Testis (tissue), 2 donors: ENCODE measurements at regions not wholly inside any gene's neighbourhood (a gene's known extent, or its start where the extent isn't known, plus 50 kb on each side); places are given as distances from the start of the nearest gene placed in this dataset.

ENCODE experiments used
- CTCF ChIP-seq, 3 experiments: fragments of 450-650 bp in 2 of 3; fragments of 200-600 bp in 1 of 3; sonication (generic) in 1 of 3; IDR thresholded peaks; one replicate each; pipeline ENCODE4 v1.5.1; 2016 to 2019; ENCODE audit warnings: antibody characterized with exemption in 3 of 3, mild to moderate bottlenecking in 2 of 3, moderate library complexity in 1 of 3
- POLR2A ChIP-seq: fragments of 450-650 bp; IDR thresholded peaks from one replicate; pipeline ENCODE4 v1.6.1; 2017; ENCODE audit warnings: antibody characterized with exemption, mild to moderate bottlenecking, moderate library complexity

- TF ChIP-seq POLR2A: no peak
- no peak for TF ChIP-seq CTCF (IDR thresholded peaks at IDR 0.05)
Observed at GRCh38 chr14:84195514-84195913, 1334.4 kb upstream of the FLRT2 start.
